ENCODE measurements at regions not wholly inside any gene's neighbourhood (a gene's known extent, or its start where the extent isn't known, plus 50 kb on each side); places are given as distances from the start of the nearest gene placed in this dataset.
"Not testable (repeated sequence)": the region's sequence is repeated elsewhere in the genome, so short reads cannot be mapped to it uniquely, and the experiment has no call there.

DNA sequence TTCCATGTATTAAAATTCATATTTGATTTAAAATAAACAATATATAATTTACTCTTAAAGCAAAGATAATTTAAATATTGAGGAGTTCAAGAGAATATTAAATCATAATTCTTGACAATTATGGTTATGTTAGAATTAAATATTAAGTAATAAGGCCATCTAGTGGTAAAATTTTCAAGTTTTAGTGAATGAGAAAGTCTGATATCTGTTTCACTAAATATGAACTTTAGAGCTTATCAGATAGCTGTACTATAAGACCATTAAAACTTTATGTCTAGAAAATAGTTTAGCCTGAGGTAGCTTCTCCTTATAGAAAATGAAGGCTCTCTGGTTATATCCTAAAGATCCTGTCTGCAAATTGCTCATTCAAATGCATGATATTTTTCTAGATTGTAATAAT, 152.1 kb upstream of the PRSS12 start:
- not testable (repeated sequence) for DNase-seq

DNA sequence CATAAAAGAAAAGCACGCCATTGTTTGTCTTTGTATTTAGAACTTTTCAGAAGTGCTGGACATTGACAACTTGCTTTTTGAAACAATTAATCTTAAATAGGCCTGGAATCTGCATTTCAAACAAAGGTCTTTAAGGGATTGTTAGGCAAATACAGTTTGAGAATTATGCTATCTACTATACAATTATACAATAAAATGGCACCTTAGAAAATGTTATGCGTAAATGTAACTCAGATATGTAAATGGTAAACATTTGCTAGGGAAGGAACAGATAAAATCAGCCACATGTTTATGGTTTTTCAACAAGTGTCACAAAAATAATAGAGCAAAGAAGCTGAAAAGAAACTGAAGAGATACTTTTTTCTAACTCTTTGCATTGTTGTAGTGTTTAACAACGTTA, 152.7 kb upstream of the PRSS12 start:
- not testable (repeated sequence) for DNase-seq

- not testable (repeated sequence) for DNase-seq
Measured at GRCh38 chr4:118512870-118513269, 160.1 kb upstream of the PRSS12 start.

GRCh38 chr4:118514332-118514731, 161.5 kb upstream of the PRSS12 start:
- DNase-seq: not testable (repeated sequence)

DNA sequence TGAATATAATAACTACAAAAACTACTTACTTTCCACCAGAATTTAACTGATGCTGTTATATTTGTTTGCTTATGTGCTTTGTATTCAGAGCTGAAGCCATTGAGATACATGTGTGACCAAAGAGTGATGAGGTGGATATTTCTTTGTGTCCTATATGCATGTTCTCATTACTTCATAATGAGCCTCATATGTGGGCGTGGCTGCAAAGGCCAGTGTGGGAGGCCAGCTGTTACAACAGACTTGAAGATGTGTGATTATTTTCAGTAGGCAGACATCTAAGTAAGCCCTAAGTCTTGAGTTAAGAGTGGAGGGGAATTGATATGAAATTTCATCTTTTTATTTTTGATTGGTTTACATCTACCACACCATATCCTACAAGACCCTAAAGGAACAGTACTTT, 163.3 kb upstream of the PRSS12 start:
- DNase-seq: not testable (repeated sequence)

GRCh38 chr4:118530107-118530506, 155.1 kb upstream of the METTL14 start:
- DNase-seq: not testable (repeated sequence)

DNA sequence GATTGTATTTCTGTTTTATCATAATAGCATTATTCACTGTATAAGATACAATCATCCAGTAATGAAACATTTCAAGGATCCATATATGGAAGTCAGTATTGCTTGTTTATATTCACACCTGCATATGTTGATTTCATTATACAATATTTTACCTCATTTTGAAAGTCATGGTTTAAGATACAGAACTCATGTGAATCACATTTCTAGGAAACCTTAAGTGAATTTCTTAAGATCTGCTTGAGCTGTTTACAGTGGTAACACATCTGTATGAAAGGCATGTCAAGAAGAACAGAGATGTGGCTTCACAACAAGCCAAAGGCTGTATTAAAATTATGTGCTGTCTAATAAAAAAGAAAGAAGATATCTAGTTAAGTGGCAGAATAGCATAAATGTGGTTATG, 153.2 kb upstream of the METTL14 start:
- DNase-seq: not testable (repeated sequence)

- DNase-seq: not testable (repeated sequence)
Measured at GRCh38 chr4:118535788-118536187, 149.4 kb upstream of the METTL14 start.

DNA sequence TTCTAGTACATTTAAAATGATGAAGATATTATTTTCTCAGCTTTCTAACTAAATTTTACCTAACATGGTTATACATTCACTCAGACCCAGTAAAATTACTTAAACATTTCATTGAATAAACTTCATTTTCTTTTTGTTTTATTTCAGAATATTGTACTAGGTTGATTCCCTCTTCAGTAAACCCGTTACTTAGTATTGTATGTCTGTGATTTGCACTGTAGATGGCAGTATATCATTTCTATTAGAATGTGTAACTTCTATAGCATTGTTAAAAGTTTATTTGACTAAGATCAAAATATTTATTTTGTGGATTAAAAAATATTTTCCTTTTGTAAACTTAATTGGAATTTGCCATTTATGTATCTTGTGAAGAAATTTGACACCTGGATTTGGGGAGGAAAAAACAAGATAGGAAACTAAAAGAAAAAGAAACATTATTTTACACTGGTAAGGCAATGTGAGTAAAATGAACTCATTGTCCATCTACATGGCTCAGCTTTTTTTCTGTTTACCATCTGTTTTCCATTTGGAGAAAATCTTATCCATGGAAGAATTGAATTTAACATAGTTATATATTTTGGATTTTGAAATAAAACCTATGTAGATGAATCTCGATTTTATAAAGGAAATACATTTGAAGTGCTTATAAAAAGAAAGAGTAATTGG, 145.6 kb upstream of the METTL14 start:
- DNase-seq: not testable (repeated sequence)

GRCh38 chr4:118556576-118556975, 128.6 kb upstream of the METTL14 start:
- not testable (repeated sequence) for DNase-seq

DNA sequence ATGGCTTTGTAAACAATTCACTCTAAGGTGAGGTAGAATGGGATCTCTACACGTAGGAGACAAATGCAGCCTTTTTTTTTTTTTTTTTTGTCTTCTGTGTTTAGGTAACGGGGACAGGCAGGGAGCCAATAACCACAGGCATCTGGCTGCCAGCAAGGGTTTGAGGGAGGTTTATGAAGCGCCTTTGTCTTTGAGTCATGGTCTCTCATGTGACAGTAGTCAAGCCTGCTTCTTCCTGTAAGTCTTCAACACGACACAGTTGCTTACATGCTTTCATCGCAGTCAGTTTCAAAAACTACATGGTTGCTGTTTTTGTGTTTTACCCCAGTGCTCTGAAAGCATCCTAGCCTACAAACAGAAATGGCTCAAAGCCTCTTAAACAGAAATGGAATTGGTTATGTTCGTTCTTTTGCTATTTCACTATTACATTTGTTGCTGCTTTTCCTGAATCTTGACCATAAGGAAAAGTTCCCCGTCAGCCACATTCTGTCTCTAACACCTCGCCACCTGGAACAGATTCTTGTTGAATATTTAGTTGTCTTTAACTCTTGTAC, 127.8 kb upstream of the METTL14 start:
- DNase-seq: no peak

GRCh38 chr4:118558188-118558587, 127.0 kb upstream of the METTL14 start:
- DNase-seq: not testable (repeated sequence)

DNA sequence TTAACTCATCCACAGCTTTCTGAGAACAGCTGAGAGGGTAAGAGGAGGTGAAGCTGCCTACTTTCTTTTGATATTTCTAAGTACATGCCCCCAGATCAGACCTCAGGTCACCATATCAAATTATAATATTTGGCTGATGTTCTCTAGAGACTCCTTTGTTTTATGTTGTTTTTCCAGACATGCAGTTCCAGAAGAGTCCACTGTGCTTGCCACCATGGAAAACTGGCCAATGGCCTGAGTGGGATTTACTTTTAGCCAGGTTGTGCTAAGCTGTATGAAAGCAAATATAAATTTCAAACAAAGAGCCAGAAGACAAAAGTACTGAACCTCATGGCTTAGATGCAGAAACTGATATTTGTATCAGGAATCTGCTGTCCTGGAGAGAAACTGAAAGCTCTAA, 123.6 kb upstream of the METTL14 start:
- not testable (repeated sequence) for DNase-seq

- not testable (repeated sequence) for DNase-seq
Measured at GRCh38 chr4:118566003-118566513, 119.1 kb upstream of the METTL14 start.

DNA sequence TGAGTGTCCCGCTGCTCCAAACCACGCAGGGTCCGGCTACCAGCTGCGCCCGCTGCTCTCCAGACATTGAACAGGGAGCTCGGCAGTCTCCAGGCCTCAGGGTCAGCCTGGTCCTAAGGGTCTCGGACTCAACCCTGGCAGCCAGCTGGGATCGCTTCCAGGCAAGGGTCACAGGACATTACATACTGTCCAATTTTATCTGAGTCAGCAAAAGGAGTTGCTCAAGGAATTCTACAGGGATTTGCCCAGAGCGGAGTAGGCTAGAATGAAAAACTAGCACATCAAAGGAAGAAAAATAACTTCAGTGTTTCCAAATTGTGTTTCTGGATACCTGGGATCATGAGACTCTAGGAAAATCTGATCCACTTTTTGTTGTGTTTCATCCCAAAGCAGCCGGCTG, 112.2 kb upstream of the METTL14 start:
- not testable (repeated sequence) for DNase-seq

GRCh38 chr4:118574251-118574913, 110.8 kb upstream of the METTL14 start:
- not testable (repeated sequence) for DNase-seq

- not testable (repeated sequence) for DNase-seq
Measured at GRCh38 chr4:118575057-118575456, 110.1 kb upstream of the METTL14 start.

DNA sequence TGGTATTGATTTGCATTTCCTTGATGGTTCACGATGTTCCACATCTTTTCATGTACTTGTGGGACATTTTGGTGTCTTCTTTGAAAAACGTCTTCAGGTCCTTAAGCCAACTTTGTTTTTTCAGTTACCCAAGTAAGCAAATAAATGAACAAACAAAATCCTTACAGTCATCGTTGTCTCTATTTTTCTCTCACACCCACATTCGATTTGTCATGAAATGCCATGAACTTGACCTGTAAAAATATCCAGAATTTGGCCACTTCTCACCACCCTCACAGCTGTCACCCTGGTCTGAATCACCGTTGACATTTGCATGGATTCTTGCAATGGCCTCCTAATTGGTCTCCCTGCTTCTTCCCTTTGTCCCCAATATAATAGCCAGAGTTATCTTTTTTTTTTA, 109.5 kb upstream of the METTL14 start:
- not testable (repeated sequence) for DNase-seq

- DNase-seq: not testable (repeated sequence)
Measured at GRCh38 chr4:118576709-118577219, 108.4 kb upstream of the METTL14 start.

- no peak for DNase-seq
Measured at GRCh38 chr4:118585015-118585414, 100.2 kb upstream of the METTL14 start.

DNA sequence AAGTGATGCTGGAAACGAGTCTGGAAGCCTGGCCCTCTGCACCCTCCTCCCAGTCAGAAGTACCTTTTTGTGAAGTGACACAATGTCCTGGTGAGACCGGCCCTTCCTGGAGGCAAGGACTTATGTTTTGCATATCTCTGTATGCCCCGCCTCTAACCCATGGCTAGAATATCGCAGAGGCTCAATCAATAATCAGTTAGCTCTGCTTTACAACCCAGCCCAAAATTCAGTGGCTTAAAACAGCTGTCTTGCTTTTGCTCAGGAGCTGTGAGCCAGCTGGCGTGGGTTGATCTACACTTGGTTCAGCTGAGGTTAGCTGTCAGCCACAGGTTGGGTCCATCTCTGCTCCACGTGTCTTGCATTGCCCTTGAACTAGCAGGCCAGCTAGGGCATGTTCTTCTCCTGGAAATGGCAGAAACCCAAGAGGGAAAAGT, 98.8 kb upstream of the METTL14 start:
- no peak for DNase-seq

GRCh38 chr4:118587116-118587831, 97.9 kb upstream of the METTL14 start:
- DNase-seq: no peak

- no peak for DNase-seq
Measured at GRCh38 chr4:118587946-118588345, 97.2 kb upstream of the METTL14 start.

All from stimulated activated CD4-positive, alpha-beta T cell treated with anti-CD3 and anti-CD28 coated beads, Interleukin-4, amount 100 ng/mL, for 1 hour (primary cell).